H1 (cell line): ENCODE measurements at regions not wholly inside any gene's neighbourhood (a gene's known extent, or its start where the extent isn't known, plus 50 kb on each side); places are given as distances from the start of the nearest gene placed in this dataset.
A peak's percentile ranks its signal among the peaks of the same experiment; 100 is the strongest.

Experiments used
- CTCF ChIA-PET: fragments of 300-600 bp; sonication (Branson Sonifier 250); formaldehyde crosslinking; loops from one replicate; lab custom pipeline; 2021; ENCODE audit not compliant: partially characterized antibody; lab: Charles Lee
- POLR2A ChIA-PET: fragments of 300-600 bp; sonication (Branson Sonifier 250); formaldehyde crosslinking; loops from one replicate; lab custom pipeline; 2021; ENCODE audit warnings: inconsistent platforms; ENCODE audit not compliant: partially characterized antibody; lab: Charles Lee
- DNase-seq, 2 experiments: peaks; one replicate each; pipeline versions ENCODE4 v3.0.0 to v3.0.0-alpha.2; 2010 to 2022; ENCODE audit warnings: low spot score in 2 of 2, low read depth in 1 of 2, mixed read lengths in 1 of 2
- FAIRE-seq: peaks from 2 replicates; lab custom pipeline; 2011; peaks lifted over from hg19 to GRCh38; lab: Jason Lieb, UNC
- H2AFZ ChIP-seq: 2 replicates; pipeline ENCODE4 v1.8.1; 2012; ENCODE audit warnings: low read length, inconsistent platforms
- H2AK5ac ChIP-seq: 2 replicates; pipeline ENCODE4 v1.6.1; 2013; ENCODE audit warnings: low read depth, low read length
- H2BK120ac ChIP-seq: replicated peaks from 2 replicates; pipeline ENCODE3; 2013; ENCODE audit warnings: low read depth, low read length, inconsistent platforms
- H2BK12ac ChIP-seq: 2 replicates; pipeline ENCODE4 v1.6.1; 2013; ENCODE audit warnings: low read depth, low read length
- H2BK15ac ChIP-seq: 2 replicates; pipeline ENCODE4 v1.6.1; 2013; ENCODE audit warnings: low read length
- H2BK20ac ChIP-seq: 2 replicates; pipeline ENCODE4 v1.6.1; 2013; ENCODE audit warnings: low read length
- H2BK5ac ChIP-seq: 2 replicates; pipeline ENCODE4 v1.6.1; 2013; ENCODE audit warnings: low read depth, low read length
- H3K14ac ChIP-seq: 2 replicates; pipeline ENCODE4 v1.6.1; 2013; ENCODE audit warnings: inconsistent platforms; ENCODE audit not compliant: insufficient read length
- H3K18ac ChIP-seq: 2 replicates; pipeline ENCODE4 v1.6.1; 2013; ENCODE audit warnings: low read length; ENCODE audit errors: extremely low read depth
- H3K23ac ChIP-seq: 2 replicates; pipeline ENCODE4 v1.6.1; 2013; ENCODE audit warnings: inconsistent platforms; ENCODE audit not compliant: insufficient read length
- H3K23me2 ChIP-seq: 2 replicates; pipeline ENCODE4 v1.6.1; 2013; ENCODE audit warnings: low read depth, low read length
- H3K27ac ChIP-seq: 2 replicates; pipeline ENCODE4 v1.6.1; 2011; ENCODE audit warnings: low read depth, low read length, inconsistent platforms
- H3K27me3 ChIP-seq, 4 experiments: replicated peaks in 1 of 4; 1 replicate in 1 of 4; 2 replicates in 3 of 4; pipeline versions ENCODE4 v1.6.1 to v1.8.1; 2011 to 2013; ENCODE audit warnings: low read length in 3 of 4, mild to moderate bottlenecking in 3 of 4, inconsistent platforms in 2 of 4, mixed read lengths in 2 of 4, moderate library complexity in 1 of 4; ENCODE audit not compliant: control insufficient read depth in 3 of 4, insufficient read depth in 3 of 4; ENCODE audit errors: extremely low read depth in 1 of 4
- H3K36me3 ChIP-seq, 4 experiments: 2 replicates each; pipeline versions ENCODE4 v1.6.1 to v1.8.1; 2011 to 2013; ENCODE audit warnings: mild to moderate bottlenecking in 4 of 4, low read length in 3 of 4, moderate library complexity in 2 of 4, control low read depth in 1 of 4, inconsistent platforms in 1 of 4; ENCODE audit not compliant: insufficient read depth in 4 of 4, control insufficient read depth in 2 of 4
- H3K4ac ChIP-seq: replicated peaks from 2 replicates; pipeline ENCODE3; 2013; ENCODE audit warnings: low read length, low read depth, mixed read lengths, inconsistent platforms; ENCODE audit not compliant: insufficient read length
- H3K4me1 ChIP-seq, 4 experiments: replicated peaks in 1 of 4; 1 replicate in 1 of 4; 2 replicates in 3 of 4; pipeline versions ENCODE4 v1.6.1 to v1.8.1; 2011 to 2013; ENCODE audit warnings: low read length in 3 of 4, inconsistent platforms in 2 of 4, mixed read lengths in 1 of 4; ENCODE audit not compliant: insufficient read depth in 4 of 4, control insufficient read depth in 3 of 4
- H3K4me2 ChIP-seq, 2 experiments: 2 replicates each; pipeline versions ENCODE4 v1.6.1 to v1.8.1; 2011 to 2013; ENCODE audit warnings: low read depth in 2 of 2, low read length in 2 of 2, control low read depth in 1 of 2, inconsistent platforms in 1 of 2, mild to moderate bottlenecking in 1 of 2; ENCODE audit not compliant: insufficient read depth in 1 of 2
- H3K4me3 ChIP-seq, 4 experiments: fragments of 200-600, 300-600 bp in 1 of 4; sonication (generic), shearing (Covaris generic), sonication (Bioruptor Twin) in 1 of 4; 2 replicates each; pipeline versions ENCODE4 v1.5.1 to v1.8.1; 2011 to 2016; ENCODE audit warnings: low read length in 4 of 4, low read depth in 3 of 4, control low read depth in 2 of 4, inconsistent platforms in 2 of 4, mild to moderate bottlenecking in 2 of 4, mixed read lengths in 1 of 4, moderate library complexity in 1 of 4; ENCODE audit not compliant: insufficient read depth in 2 of 4; ENCODE audit errors: extremely low read depth in 1 of 4
- H3K56ac ChIP-seq: replicated peaks from 2 replicates; pipeline ENCODE3; 2013; ENCODE audit warnings: low read depth, mild to moderate bottlenecking, mixed read lengths, low read length, inconsistent platforms; ENCODE audit not compliant: insufficient read length
- H3K79me1 ChIP-seq: 2 replicates; pipeline ENCODE4 v1.6.1; 2013; ENCODE audit warnings: low read depth, low read length, control low read depth
- H3K79me2 ChIP-seq, 2 experiments: 2 replicates each; pipeline versions ENCODE4 v1.6.1 to v1.8.1; 2012 to 2013; ENCODE audit warnings: low read length in 2 of 2, mild to moderate bottlenecking in 2 of 2, inconsistent platforms in 1 of 2; ENCODE audit not compliant: insufficient read depth in 2 of 2, control insufficient read depth in 1 of 2
- H3K9ac ChIP-seq, 4 experiments: replicated peaks in 1 of 4; 1 replicate in 1 of 4; 2 replicates in 3 of 4; pipeline versions ENCODE4 v1.6.1 to v1.8.1; 2011 to 2013; ENCODE audit warnings: low read depth in 3 of 4, low read length in 3 of 4, control low read depth in 2 of 4, mild to moderate bottlenecking in 2 of 4, moderate library complexity in 2 of 4, inconsistent platforms in 1 of 4; ENCODE audit errors: extremely low read depth in 1 of 4
- H3K9me3 ChIP-seq, 2 experiments: 2 replicates each; pipeline versions ENCODE4 v1.6.1 to v1.8.1; 2012 to 2013; ENCODE audit warnings: mild to moderate bottlenecking in 2 of 2, moderate library complexity in 2 of 2, control low read depth in 1 of 2, inconsistent platforms in 1 of 2, low read depth in 1 of 2, low read length in 1 of 2, mixed read lengths in 1 of 2; ENCODE audit not compliant: insufficient read depth in 2 of 2
- H4K20me1 ChIP-seq, 2 experiments: replicated peaks in 1 of 2; 2 replicates each; pipeline versions ENCODE3 to v1.8.1; 2011 to 2013; ENCODE audit warnings: inconsistent platforms in 2 of 2, low read length in 2 of 2, mild to moderate bottlenecking in 1 of 2; ENCODE audit not compliant: insufficient read depth in 2 of 2, control insufficient read depth in 1 of 2
- H4K5ac ChIP-seq: 2 replicates; pipeline ENCODE4 v1.6.1; 2013; ENCODE audit warnings: low read length, low read depth, mixed read lengths, inconsistent platforms; ENCODE audit not compliant: insufficient read length
- H4K8ac ChIP-seq: 2 replicates; pipeline ENCODE4 v1.8.0; 2013; ENCODE audit warnings: mild to moderate bottlenecking, moderate library complexity, low read length, inconsistent platforms; ENCODE audit not compliant: insufficient read depth; ENCODE audit errors: extremely low read depth
- H4K91ac ChIP-seq: replicated peaks from 2 replicates; pipeline ENCODE3; 2013; ENCODE audit warnings: low read length, mixed read lengths, inconsistent platforms; ENCODE audit not compliant: insufficient read length
- BCL11A ChIP-seq, 2 experiments: IDR thresholded peaks; one replicate each; pipeline ENCODE4 v1.6.1; 2011; ENCODE audit warnings: low read depth in 2 of 2, low read length in 2 of 2, mild to moderate bottlenecking in 2 of 2
- CEBPB ChIP-seq: IDR thresholded peaks from 2 replicates; pipeline ENCODE4 v1.6.1; 2012; ENCODE audit warnings: low read depth, low read length
- CTBP2 ChIP-seq: IDR thresholded peaks from 2 replicates; pipeline ENCODE4 v1.7.0; 2011; ENCODE audit warnings: borderline replicate concordance, mild to moderate bottlenecking, moderate library complexity, mixed read lengths, low read length; ENCODE audit not compliant: insufficient read depth, insufficient read length
- HDAC2 ChIP-seq, 2 experiments: fragments of 300-600 bp in 1 of 2; sonication (generic) in 1 of 2; IDR thresholded peaks; 2 replicates each; pipeline ENCODE4 v1.6.1; 2011 to 2012; ENCODE audit warnings: low read depth in 2 of 2, low read length in 2 of 2, mild to moderate bottlenecking in 2 of 2, moderate library complexity in 2 of 2, borderline replicate concordance in 1 of 2, inconsistent platforms in 1 of 2
- JUND ChIP-seq: IDR thresholded peaks from 2 replicates; pipeline ENCODE4 v1.6.1; 2011; ENCODE audit warnings: mild to moderate bottlenecking, improper control_type of control experiment, low read length
- NRF1 ChIP-seq: IDR thresholded peaks from 2 replicates; pipeline ENCODE4 v1.6.1; 2011; ENCODE audit warnings: mild to moderate bottlenecking, low read depth, low read length, improper control_type of control experiment
- RBBP5 ChIP-seq: IDR thresholded peaks from 2 replicates; pipeline ENCODE4 v1.7.1; 2012; ENCODE audit warnings: low read depth, mild to moderate bottlenecking, inconsistent platforms, low read length, moderate library complexity, borderline replicate concordance
- RNF2 ChIP-seq: fragments of 200-900, 300-1000 bp; sonication (generic); IDR thresholded peaks from 2 replicates; pipeline ENCODE4 v1.7.1; 2016; ENCODE audit warnings: borderline replicate concordance, low read depth, mild to moderate bottlenecking, antibody characterized with exemption, low read length; ENCODE audit not compliant: poor library complexity, severe bottlenecking; ENCODE audit errors: missing control alignments
- SP1 ChIP-seq: IDR thresholded peaks from 2 replicates; pipeline ENCODE4 v1.6.1; 2011; ENCODE audit warnings: low read depth, low read length
- SP2 ChIP-seq: IDR thresholded peaks from 2 replicates; pipeline ENCODE4 v1.6.1; 2012; ENCODE audit warnings: mild to moderate bottlenecking, low read length, inconsistent platforms
- WGBS, 2 experiments: shearing (Covaris generic) in 1 of 2; methylation state at CpG; one replicate each; pipeline versions ENCODE4 v1.1.6 to v1.1.7; 2013 to 2015; ENCODE audit warnings: low lambda C conversion rate in 2 of 2, mixed read lengths in 2 of 2, inconsistent platforms in 1 of 2, low coverage in 1 of 2, missing lambda C conversion rate in 1 of 2; ENCODE audit not compliant: insufficient replicate concordance in 2 of 2, insufficient coverage in 1 of 2, insufficient read length in 1 of 2; ENCODE audit errors: extremely low coverage in 1 of 2, missing lambda C conversion rate in 1 of 2; 5-methylcytosine and 5-hydroxymethylcytosine counted together

DNA sequence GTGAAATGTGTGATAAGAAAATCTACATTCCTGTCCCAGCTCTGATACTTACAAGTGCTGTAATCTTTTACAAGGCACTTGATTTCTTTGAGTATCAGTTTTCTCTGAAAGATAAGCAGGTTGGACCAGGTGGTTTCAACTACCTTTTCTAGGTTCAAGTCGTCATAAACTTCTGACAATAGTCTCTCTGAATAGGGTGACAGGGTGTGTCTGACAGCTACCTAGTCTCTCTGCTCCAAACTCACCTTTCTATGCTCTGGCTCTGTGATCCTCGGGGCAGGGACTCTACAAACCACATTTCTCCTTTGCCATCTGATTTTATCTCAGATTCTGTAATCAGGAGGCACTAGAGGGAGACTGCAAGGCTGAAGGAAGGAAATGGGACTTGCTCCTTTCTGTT, 137.7 kb upstream of the SYT1 start:
- Histone ChIP-seq H2BK20ac (no peak overlapping the region), H4K20me1 (no peaks in the 10 kb centered on the region), H2BK120ac (no peak overlapping the region), H3K4me3 (no peak overlapping the region), H3K4me1 (no peaks in the 10 kb centered on the region), H4K5ac (no peak overlapping the region), H3K36me3 (no peaks in the 10 kb centered on the region), H3K79me1 (no peaks in the 10 kb centered on the region), H3K56ac (no peak overlapping the region), H3K27ac (no peak overlapping the region), H3K14ac (no peak overlapping the region), H3K27me3 (no peaks in the 10 kb centered on the region), H3K23me2 (no peaks in the 10 kb centered on the region), H2BK12ac (no peak overlapping the region), H2AFZ (0 out of 2 replicates have a peak overlapping the region, but pooled peaks have one; percentile 33), H4K8ac (no peak overlapping the region), H3K4me2 (no peak overlapping the region), H3K9me3 (no peaks in the 10 kb centered on the region), H3K23ac (no peak overlapping the region), H2AK5ac (no peak overlapping the region), H3K79me2 (no peaks in the 10 kb centered on the region), H3K9ac (no peak overlapping the region), H2BK15ac (no peak overlapping the region), H4K91ac (no peak overlapping the region), H2BK5ac (no peak overlapping the region), H3K4ac (no peak overlapping the region), H3K18ac (no peak overlapping the region)
- ChIA-PET CTCF (no interaction called here), POLR2A (no interaction called here)
- TF ChIP-seq BCL11A (IDR thresholded peaks at IDR 0.05; ENCODE audit: low read depth in 2 of 2, low read length in 2 of 2): no peak
- TF ChIP-seq RNF2: no peak
- TF ChIP-seq HDAC2 (IDR thresholded peaks at IDR 0.05; ENCODE audit: borderline replicate concordance in 1 of 2, low read depth in 2 of 2, low read length in 2 of 2): no peak
- no peak for TF ChIP-seq RBBP5
- no peak for TF ChIP-seq NRF1
- no peak for TF ChIP-seq CEBPB
- TF ChIP-seq JUND: no peak
- TF ChIP-seq SP2: no peak
- no peak for TF ChIP-seq SP1
- no peak for TF ChIP-seq CTBP2
- FAIRE-seq (no peak), DNase-seq (no peak)
- 91% methylated on average over 2 of the region's 2 CpGs; no CpG with 5 or more reads in 1 of the 2 experiments for WGBS, 2 experiments
